Stimulated activated effector memory CD8-positive, alpha-beta T cell treated with anti-CD3 and anti-CD28 coated beads, Interleukin-12 subunit alpha, Interleukin-12 subunit beta, amount 100 ng/mL, for 72 hours (primary cell): ENCODE measurements at regions not wholly inside any gene's neighbourhood (a gene's known extent, or its start where the extent isn't known, plus 50 kb on each side); places are given as distances from the start of the nearest gene placed in this dataset.

Experiments
- ATAC-seq: fragments of 150-1000 bp; cut with Tn5 transposase; 2 replicates; pipeline ENCODE4 v1.10.0; 2021
- DNase-seq, 2 donors: peaks; one replicate each; pipeline ENCODE4 v3.0.0; 2021 to 2022; ENCODE audit warnings: low spot score in 2 of 2
- H3K27ac Mint-ChIP-seq: one replicate; pipeline ENCODE4 v1.8.0; 2022; ENCODE audit warnings: mild to moderate bottlenecking, mixed read lengths
- H3K36me3 Mint-ChIP-seq: one replicate; pipeline ENCODE4 v1.8.0; 2022; ENCODE audit warnings: mild to moderate bottlenecking, mixed read lengths
- H3K4me1 Mint-ChIP-seq: one replicate; pipeline ENCODE4 v1.8.0; 2022; ENCODE audit warnings: mixed read lengths
- H3K4me3 Mint-ChIP-seq: one replicate; pipeline ENCODE4 v1.8.0; 2022; ENCODE audit warnings: mild to moderate bottlenecking, mixed read lengths
- H3K9me3 Mint-ChIP-seq: one replicate; pipeline ENCODE4 v1.8.0; 2022; ENCODE audit warnings: mixed read lengths

DNA sequence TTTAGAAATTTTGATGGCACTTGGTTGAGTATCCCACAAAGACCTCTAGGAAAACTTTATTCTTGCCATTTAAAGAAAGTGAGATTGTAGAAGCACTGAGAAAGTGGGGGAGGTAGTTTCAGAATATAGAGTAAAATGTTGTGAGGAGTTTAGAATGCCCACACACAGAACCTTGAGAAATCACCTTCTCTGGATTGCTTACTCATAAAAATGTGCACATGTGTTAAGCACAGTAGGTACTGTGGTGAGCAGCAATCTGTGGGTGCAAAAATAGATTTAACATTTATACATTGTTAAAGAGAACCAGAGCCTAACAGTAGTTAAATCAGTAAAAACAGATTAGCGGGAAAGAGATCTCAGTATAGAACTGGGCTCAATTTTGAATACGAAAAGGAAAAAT is 201.2 kb upstream of the NWD2 start:
- no peak overlapping the region for H3K27ac Mint-ChIP-seq
- DNase-seq (no peak), ATAC-seq (no peak)
- peaks cover 17% of the 10 kb centered on the region for H3K9me3 Mint-ChIP-seq
- H3K36me3 Mint-ChIP-seq, result no peaks in the 10 kb centered on the region
- H3K4me3 Mint-ChIP-seq, result no peak overlapping the region
- no peaks in the 10 kb centered on the region for H3K4me1 Mint-ChIP-seq

DNA sequence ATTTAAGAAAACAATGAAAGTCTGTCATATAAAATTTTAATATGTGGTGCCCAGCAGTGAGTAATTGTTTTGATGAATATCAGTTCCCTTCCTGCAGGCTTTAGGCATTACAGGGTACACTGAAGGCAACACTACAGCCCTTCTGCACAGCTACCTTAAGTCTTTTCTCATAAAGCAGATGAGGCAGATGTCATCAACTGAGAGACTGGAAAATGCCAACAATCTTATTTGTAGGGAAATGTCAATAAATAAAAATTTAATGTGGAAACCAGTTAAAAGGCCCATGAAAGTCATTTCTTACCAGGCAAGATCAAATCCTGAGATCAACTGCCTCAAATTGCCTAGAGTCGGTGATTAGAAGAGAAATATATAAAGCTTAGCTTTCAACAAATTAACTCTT is 193.4 kb upstream of the NWD2 start:
- Mint-ChIP-seq H3K27ac (no peak overlapping the region), H3K4me1 (no peaks in the 10 kb centered on the region), H3K9me3 (peaks cover 14% of the 10 kb centered on the region), H3K36me3 (no peaks in the 10 kb centered on the region), H3K4me3 (no peak overlapping the region)
- ATAC-seq (no peak), DNase-seq (no peak)

DNA sequence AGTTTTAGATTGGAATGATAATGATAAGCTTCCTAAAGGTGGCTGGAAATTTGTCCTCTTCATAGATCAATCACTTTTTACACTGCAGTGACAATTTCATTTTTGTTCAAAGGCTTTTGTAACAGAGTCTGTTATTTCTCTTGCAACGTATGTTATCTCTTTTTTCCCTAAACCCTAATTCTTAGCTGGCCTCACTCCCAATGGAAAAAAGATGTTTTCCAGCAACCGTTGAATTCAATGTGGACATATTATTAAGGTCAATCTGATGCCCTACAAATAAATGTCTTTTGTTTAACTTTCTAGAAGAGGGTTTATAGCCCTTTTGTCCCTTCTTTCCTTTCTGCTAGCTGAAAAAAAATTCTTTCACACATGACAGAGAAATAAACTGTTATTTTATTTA is 192.7 kb upstream of the NWD2 start:
- no peak for ATAC-seq

DNA sequence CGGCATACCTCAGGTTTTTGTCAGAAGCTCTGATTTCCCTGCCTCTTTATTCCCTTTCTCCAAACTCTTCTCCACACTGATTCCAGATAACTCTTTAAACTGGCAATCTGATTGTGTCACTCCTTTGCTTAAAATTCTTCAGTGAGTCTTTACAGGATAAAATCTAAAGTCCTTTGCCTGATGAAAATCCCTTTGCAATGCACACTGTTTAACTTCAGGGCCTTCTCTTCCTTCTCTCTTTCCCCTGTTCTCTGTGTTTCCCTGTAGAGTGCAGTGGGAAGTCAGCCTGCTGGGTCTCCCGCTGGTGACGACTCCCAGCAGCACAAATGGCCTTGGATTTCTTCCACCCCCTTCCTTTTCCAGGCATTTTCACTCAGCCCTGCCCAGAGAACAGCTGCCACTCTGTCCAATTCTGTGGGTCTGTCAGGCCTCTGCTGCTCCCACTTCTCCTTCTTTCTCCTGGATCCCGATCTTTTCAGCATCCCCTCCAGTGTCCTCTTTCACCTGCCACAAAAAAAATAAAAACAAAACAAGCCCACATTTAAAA is 189.9 kb upstream of the NWD2 start:
- ATAC-seq (no peak), DNase-seq (no peak)
- Mint-ChIP-seq H3K9me3 (peaks cover 8% of the 10 kb centered on the region), H3K4me3 (no peak overlapping the region), H3K27ac (no peak overlapping the region), H3K36me3 (no peaks in the 10 kb centered on the region), H3K4me1 (no peaks in the 10 kb centered on the region)

More for the DNA sequence above, 192.7 kb upstream of the NWD2 start:
- Mint-ChIP-seq H3K27ac (no peak overlapping the region), H3K36me3 (no peaks in the 10 kb centered on the region), H3K4me3 (no peak overlapping the region), H3K4me1 (no peaks in the 10 kb centered on the region), H3K9me3 (peaks cover 14% of the 10 kb centered on the region)
- DNase-seq, result no peak

DNA sequence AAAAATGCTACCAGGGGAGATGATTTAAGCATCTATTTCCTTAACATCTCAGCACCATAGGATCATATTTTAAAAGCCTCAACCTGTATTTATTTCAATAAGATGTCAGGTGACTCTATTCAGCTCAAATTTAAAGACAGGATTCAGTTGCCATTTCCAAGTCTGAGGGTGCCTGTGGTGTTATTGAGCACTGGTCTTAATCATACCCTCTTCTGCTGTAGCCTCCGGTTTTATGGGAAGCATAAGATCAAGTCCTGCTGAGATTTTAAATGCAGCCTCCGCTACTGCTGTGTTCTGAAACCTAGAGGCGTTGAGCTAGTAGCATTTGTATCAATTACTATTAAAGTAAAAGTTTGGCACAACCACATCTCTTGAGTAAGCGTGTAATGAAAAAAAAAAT is 185.7 kb upstream of the NWD2 start:
- Mint-ChIP-seq H3K9me3 (peaks cover 11% of the 10 kb centered on the region), H3K27ac (no peak overlapping the region), H3K4me3 (no peak overlapping the region), H3K4me1 (no peaks in the 10 kb centered on the region), H3K36me3 (no peaks in the 10 kb centered on the region)
- ATAC-seq, result no peak
- no peak for DNase-seq

DNA sequence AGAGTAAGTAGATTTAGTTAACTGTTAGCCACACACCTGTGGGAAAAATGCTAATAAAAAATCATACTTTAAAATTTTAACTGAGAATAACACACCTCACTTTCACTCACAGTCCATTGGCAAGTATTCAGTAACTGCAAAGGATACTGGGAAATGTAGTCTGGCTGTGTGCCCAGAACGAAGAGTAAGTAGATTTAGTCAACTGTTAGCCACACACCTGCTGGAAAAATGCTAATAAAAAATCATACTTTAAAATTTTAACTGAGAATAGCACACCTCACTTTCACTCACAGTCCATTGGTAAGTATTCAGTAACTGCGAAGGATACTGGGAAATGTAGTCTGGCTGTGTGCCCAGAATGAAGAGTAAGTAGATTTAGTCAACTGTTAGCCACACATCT is 178.4 kb upstream of the NWD2 start:
- Mint-ChIP-seq H3K4me3 (no peak overlapping the region), H3K4me1 (no peaks in the 10 kb centered on the region), H3K27ac (no peak overlapping the region), H3K36me3 (no peaks in the 10 kb centered on the region), H3K9me3 (peaks cover 2% of the 10 kb centered on the region)
- ATAC-seq, result no peak
- DNase-seq, result no peak

DNA sequence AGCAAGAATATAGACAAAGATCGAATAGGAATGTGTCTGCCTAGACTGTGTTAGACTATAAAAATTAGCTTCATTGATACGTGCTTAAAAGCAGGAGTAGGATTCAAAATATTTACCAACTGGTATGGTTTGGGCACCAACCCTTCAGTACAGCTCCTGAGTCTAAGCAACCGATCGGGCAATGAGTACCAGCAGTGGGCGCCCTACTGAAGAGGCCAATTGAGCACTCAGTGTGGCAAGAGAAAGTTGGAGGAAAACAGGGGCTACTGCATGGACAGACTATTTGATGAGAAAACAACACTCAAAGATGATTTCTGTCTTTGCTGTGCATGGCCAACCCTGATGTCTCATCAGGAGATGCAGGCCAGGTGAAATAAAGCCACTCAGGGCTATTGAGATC is 176.0 kb upstream of the NWD2 start:
- H3K4me3 Mint-ChIP-seq, result no peak overlapping the region
- H3K4me1 Mint-ChIP-seq, result peaks cover 8% of the 10 kb centered on the region
- ATAC-seq, result no peak
- no peaks in the 10 kb centered on the region for H3K36me3 Mint-ChIP-seq
- peaks cover 6% of the 10 kb centered on the region for H3K9me3 Mint-ChIP-seq
- H3K27ac Mint-ChIP-seq, result no peak overlapping the region
- no peak for DNase-seq

DNA sequence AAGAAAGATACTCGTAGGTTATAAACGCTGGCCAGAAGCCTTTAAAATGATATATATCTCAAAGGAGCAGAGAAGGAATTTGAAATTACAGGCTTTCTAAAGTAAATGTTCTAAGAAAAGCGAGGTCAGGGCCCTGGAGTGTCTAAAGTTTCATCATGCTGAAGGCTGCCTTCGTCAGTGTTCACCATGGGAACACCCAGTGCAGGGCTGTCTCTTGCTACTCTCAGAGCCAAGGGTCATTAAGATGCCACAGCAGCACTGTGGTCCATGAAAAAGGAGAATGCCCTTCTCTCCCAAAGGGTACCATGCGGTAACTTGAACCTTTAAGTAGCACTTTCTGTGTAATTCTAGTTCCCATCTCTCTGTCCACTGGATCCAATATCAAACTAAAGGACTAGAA is 174.5 kb upstream of the NWD2 start:
- H3K4me3 Mint-ChIP-seq, result no peak overlapping the region
- no peak for ATAC-seq
- DNase-seq, result no peak
- H3K36me3 Mint-ChIP-seq, result no peaks in the 10 kb centered on the region
- H3K4me1 Mint-ChIP-seq, result peaks cover 8% of the 10 kb centered on the region
- peaks cover 6% of the 10 kb centered on the region for H3K9me3 Mint-ChIP-seq
- no peak overlapping the region for H3K27ac Mint-ChIP-seq

DNA sequence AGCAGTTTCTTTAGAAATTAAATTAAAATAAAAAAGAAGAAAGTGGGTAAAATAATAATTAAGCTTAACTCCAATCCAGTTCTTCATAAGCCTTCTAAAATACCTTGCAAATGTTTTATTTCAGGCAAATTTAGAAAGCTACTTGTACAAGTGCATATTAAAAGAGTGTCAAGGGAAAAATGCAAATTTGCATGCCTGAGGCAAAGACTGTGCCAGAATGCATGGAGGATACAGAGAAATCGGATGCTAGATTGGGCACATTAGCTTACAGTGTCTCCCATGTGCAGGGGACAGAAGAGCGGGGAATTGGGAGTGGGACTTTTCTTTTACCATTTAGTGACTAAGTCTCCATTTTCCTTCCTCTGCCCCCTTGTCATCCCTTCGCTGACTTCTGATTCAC is 173.0 kb upstream of the NWD2 start:
- H3K27ac Mint-ChIP-seq, result no peak overlapping the region
- DNase-seq (no peak), ATAC-seq (no peak)
- no peak overlapping the region for H3K4me3 Mint-ChIP-seq
- peaks cover 8% of the 10 kb centered on the region for H3K4me1 Mint-ChIP-seq
- no peaks in the 10 kb centered on the region for H3K36me3 Mint-ChIP-seq
- peaks cover 6% of the 10 kb centered on the region for H3K9me3 Mint-ChIP-seq

DNA sequence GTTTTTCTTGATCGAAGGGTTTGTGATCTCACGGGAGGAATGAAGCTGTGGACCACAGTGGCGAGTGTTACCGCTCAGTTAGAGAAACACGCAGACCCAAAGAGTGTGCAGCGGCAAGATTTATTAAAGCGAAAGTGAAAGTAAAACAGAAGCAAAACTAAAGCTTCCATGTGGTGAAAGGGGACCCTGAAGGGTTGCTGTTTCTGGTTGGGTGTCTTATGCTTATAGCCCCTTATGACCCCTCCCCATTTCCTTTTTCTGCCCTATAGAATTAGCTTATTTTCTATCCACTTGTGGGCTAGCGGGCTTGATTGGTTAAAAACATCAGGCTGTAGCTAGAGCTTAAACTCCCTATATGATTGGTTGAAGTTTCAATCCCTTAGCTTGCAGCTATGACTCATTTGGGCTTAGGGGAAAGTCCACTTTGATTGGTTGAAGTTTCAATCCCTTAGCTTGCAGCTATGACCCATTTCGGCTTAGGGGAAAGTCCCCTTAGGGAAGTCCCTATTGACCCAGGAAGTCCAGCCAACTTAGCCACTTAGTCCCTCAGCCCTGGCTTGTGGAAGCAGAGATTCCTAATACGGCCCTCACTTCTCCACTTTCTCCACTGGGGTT is 171.2 kb upstream of the NWD2 start:
- H3K9me3 Mint-ChIP-seq, result peaks cover 6% of the 10 kb centered on the region
- no peak overlapping the region for H3K4me3 Mint-ChIP-seq
- no peak overlapping the region for H3K27ac Mint-ChIP-seq
- H3K36me3 Mint-ChIP-seq, result no peaks in the 10 kb centered on the region
- no peak for DNase-seq
- ATAC-seq, result no peak
- H3K4me1 Mint-ChIP-seq, result peaks cover 8% of the 10 kb centered on the region

DNA sequence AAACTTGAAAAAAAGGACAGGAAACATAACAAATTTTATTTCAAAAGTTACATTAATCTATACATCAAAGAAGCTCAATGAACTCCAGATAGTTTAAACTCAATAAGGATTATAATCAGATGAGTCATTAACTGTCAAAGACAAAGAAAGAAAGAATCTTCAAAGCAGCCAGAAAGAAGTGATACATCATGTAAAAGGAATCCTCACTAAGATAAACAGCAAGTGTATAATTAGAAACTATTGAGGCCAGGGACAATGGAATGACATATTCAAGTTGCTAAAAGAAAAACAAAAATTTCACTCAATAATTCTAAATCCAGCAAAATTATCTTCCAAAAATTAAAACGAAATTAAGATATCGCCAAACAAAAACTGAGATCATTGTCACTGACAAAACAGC is 161.6 kb upstream of the NWD2 start:
- Mint-ChIP-seq H3K27ac (no peak overlapping the region), H3K4me1 (no peaks in the 10 kb centered on the region), H3K36me3 (no peaks in the 10 kb centered on the region), H3K9me3 (peaks cover 12% of the 10 kb centered on the region), H3K4me3 (no peak overlapping the region)
- ATAC-seq (no peak), DNase-seq (no peak)

DNA sequence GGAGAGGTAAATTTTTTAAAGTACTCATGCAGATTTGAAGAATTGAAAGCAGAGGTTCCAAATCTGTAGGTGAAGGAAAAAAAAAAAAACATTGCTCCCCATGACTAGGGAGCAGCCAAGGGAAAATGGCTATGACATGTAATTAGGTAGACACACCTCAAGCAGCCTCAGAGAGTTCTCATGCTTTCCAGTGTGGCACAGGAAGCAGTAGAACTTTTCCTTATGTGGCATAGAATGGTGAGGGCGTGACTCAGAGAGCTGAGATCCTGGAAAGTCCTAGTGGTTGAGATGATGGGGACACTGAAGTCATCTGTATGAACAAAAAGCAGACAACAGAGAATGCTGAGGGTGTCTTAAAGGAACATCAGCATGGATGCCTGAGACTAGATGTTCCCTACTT is 148.6 kb upstream of the NWD2 start:
- ATAC-seq (no peak), DNase-seq (no peak)
- no peak overlapping the region for H3K4me3 Mint-ChIP-seq
- H3K36me3 Mint-ChIP-seq, result no peaks in the 10 kb centered on the region
- H3K4me1 Mint-ChIP-seq, result no peaks in the 10 kb centered on the region
- H3K27ac Mint-ChIP-seq, result no peak overlapping the region
- H3K9me3 Mint-ChIP-seq, result peaks cover 5% of the 10 kb centered on the region

DNA sequence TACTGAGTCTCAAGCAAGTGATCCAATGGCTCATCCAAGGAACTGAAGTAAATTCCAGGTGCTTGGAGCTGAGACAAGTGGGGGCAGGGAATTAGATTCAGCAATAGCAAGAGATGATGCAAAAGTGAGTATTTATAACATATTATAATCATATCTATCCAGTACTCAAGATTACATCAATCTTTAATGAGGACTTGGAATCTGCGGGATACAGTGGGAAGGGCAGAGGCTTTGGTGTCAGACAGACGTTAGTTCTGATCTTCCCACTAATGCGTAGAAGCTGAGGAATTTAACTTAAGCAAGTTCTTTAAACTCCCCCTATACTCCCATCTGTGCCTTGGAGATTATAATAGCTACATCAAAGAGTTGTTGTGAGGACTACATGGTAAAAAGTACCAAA is 143.4 kb upstream of the NWD2 start:
- no peak overlapping the region for H3K27ac Mint-ChIP-seq
- no peaks in the 10 kb centered on the region for H3K4me1 Mint-ChIP-seq
- no peaks in the 10 kb centered on the region for H3K9me3 Mint-ChIP-seq
- H3K4me3 Mint-ChIP-seq, result no peak overlapping the region
- no peaks in the 10 kb centered on the region for H3K36me3 Mint-ChIP-seq
- ATAC-seq (no peak), DNase-seq (no peak)

DNA sequence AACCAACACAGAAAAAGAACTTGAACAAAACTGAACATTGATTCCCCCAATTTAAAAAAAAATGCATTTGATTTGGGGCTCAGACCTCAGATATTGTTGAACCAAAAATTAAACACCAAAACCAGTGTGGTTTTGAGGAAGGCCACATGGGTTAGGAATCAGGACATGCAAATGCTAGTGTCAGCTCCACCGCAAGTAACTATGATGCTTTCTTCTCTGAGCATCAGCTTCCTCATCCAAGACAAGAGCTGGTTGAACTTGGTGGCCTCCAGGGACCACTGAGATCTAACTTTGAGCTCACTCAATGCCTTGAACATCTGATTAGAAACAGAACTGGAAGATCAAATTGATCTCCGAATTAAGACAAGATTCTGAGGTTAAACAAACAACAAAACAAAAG is 142.9 kb upstream of the NWD2 start:
- no peak for ATAC-seq
- H3K36me3 Mint-ChIP-seq, result no peaks in the 10 kb centered on the region
- DNase-seq, result no peak
- H3K4me3 Mint-ChIP-seq, result no peak overlapping the region
- H3K9me3 Mint-ChIP-seq, result no peaks in the 10 kb centered on the region
- no peak overlapping the region for H3K27ac Mint-ChIP-seq
- no peaks in the 10 kb centered on the region for H3K4me1 Mint-ChIP-seq

DNA sequence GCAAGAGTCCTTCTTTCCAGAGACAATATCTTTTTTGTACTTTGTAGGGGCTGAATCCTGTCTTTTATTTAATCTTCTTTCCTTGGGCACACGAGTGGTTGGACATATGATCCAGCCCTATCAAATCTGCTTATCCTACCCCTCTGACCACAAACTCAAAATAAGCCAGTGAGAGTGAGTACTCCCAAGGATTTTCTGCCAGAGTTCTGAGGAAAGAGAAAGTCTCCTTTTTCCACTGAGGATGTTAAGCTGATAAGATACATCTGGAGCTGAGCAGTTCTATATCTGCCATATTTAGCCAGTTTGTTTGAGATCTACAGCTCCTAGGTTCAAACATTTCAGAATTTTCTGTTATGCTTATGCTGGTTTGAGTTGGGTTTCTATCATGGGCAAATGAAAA is 134.8 kb upstream of the NWD2 start:
- no peaks in the 10 kb centered on the region for H3K9me3 Mint-ChIP-seq
- no peak overlapping the region for H3K27ac Mint-ChIP-seq
- H3K4me1 Mint-ChIP-seq, result no peaks in the 10 kb centered on the region
- no peaks in the 10 kb centered on the region for H3K36me3 Mint-ChIP-seq
- DNase-seq (no peak), ATAC-seq (no peak)
- no peak overlapping the region for H3K4me3 Mint-ChIP-seq

DNA sequence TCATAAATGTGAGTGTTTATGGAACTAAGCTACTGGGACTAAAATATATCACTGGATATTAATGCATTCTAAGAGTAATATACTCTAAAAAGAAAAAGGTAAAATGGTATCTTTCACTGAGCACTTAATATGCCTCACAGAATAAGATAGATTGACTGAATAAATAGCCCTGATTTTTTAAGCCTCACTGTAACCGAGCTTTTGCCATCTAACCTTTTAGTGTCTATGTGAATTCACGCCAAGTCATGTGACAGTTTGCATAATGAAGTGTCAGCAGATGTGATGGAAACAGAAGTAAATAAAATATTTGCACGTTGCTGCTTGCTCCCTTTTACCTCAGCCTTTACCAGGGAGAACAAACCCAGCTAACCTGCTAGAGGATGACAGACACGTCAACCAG is 119.7 kb upstream of the NWD2 start:
- no peak overlapping the region for H3K27ac Mint-ChIP-seq
- no peaks in the 10 kb centered on the region for H3K9me3 Mint-ChIP-seq
- no peak overlapping the region for H3K4me3 Mint-ChIP-seq
- DNase-seq (no peak), ATAC-seq (no peak)
- no peaks in the 10 kb centered on the region for H3K36me3 Mint-ChIP-seq
- no peaks in the 10 kb centered on the region for H3K4me1 Mint-ChIP-seq

DNA sequence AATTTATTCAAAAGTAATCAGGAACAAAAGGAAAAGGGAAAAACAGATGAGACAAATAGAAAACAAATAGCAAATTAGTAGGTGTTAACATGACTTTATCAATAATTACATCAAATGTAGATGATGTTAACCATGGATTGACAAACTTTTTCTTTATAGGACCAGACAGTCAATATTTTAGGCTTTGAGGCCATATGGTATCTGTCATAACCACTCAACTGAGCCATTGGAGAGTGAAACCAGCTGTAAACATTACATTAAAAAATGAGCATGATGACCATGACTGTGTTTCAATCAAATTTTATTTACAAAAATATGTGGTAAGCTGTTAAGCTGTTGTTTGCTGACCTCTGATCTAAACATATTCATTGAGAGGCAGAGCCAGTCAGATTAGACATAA is 118.5 kb upstream of the NWD2 start:
- Mint-ChIP-seq H3K36me3 (no peaks in the 10 kb centered on the region), H3K27ac (no peak overlapping the region), H3K4me1 (no peaks in the 10 kb centered on the region), H3K4me3 (no peak overlapping the region), H3K9me3 (no peaks in the 10 kb centered on the region)
- ATAC-seq, result no peak
- DNase-seq, result no peak
